OCI-LY1 (cell line): ENCODE measurements at regions not wholly inside any gene's neighbourhood (a gene's known extent, or its start where the extent isn't known, plus 50 kb on each side); places are given as distances from the start of the nearest gene placed in this dataset.

Experiments
- CTCF ChIP-seq: fragments of 200-600 bp; sonication (generic), shearing (Covaris generic); IDR thresholded peaks from 2 replicates; pipeline ENCODE4 v1.5.1; 2017; ENCODE audit warnings: mild to moderate bottlenecking, antibody characterized with exemption, low read length, moderate library complexity, mixed read lengths
- EZH2 ChIP-seq: fragments of 200-600 bp; sonication (generic), shearing (Covaris generic); IDR thresholded peaks from 2 replicates; pipeline ENCODE4 v1.8.0; 2017; ENCODE audit warnings: borderline replicate concordance, mixed run types, mild to moderate bottlenecking, antibody characterized with exemption, low read length, moderate library complexity, mixed read lengths

- TF ChIP-seq CTCF (no peak), EZH2 (no peak)
These were observed 293.2 kb downstream of the ETS1 start for GRCh38 chr11:128294001-128294670.
